ENCODE measurements at regions not wholly inside any gene's neighbourhood (a gene's known extent, or its start where the extent isn't known, plus 50 kb on each side); places are given as distances from the start of the nearest gene placed in this dataset.

GRCh38 chr12:19643635-19644034, 204.3 kb downstream of the AEBP2 start:
- Histone ChIP-seq H3K4me1 (no peaks in the 10 kb centered on the region), H3K27me3 (no peaks in the 10 kb centered on the region), H3K9me3 (replicated peaks) (no peaks in the 10 kb centered on the region), H3K36me3 (no peaks in the 10 kb centered on the region), H3K4me3 (no peak overlapping the region), H3K27ac (no peak overlapping the region)
- peak in 1 of 2 experiments; percentile 48 for DNase-seq

DNA sequence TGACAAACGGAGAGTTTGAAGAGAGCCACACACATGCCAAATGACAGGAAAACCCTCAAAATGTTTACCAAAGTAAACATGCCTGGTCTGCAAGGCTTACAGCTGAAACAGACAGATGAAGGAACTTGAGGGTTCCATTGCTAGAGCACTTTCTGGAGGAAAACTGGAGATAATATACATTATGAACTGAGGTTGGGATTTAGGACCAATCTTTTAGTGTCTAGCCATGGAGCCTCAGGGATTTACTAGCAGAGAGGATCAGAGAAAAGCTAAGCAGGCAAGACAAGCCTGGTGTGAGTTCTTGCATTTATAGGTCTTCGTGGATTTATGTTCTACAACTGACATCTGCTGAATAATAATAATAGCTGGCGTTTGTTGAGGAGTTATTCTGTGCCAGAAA, 205.3 kb downstream of the AEBP2 start:
- no peak overlapping the region for H3K4me3 ChIP-seq
- no peaks in the 10 kb centered on the region for H3K36me3 ChIP-seq
- no peak overlapping the region for H3K27ac ChIP-seq
- H3K27me3 ChIP-seq, result no peaks in the 10 kb centered on the region
- H3K4me1 ChIP-seq, result no peaks in the 10 kb centered on the region
- DNase-seq, result no peak
- H3K9me3 ChIP-seq (replicated peaks), result no peaks in the 10 kb centered on the region

GRCh38 chr12:19645823-19646222, 206.5 kb downstream of the AEBP2 start:
- H3K27me3 ChIP-seq, result no peaks in the 10 kb centered on the region
- H3K36me3 ChIP-seq, result no peaks in the 10 kb centered on the region
- no peaks in the 10 kb centered on the region for H3K9me3 ChIP-seq (replicated peaks)
- DNase-seq, result no peak
- no peaks in the 10 kb centered on the region for H3K4me1 ChIP-seq
- H3K4me3 ChIP-seq, result no peak overlapping the region
- no peak overlapping the region for H3K27ac ChIP-seq

GRCh38 chr12:19646599-19646998, 207.3 kb downstream of the AEBP2 start:
- no peaks in the 10 kb centered on the region for H3K36me3 ChIP-seq
- H3K4me1 ChIP-seq, result no peaks in the 10 kb centered on the region
- H3K9me3 ChIP-seq (replicated peaks), result no peaks in the 10 kb centered on the region
- DNase-seq, result no peak
- H3K27ac ChIP-seq, result no peak overlapping the region
- no peaks in the 10 kb centered on the region for H3K27me3 ChIP-seq
- no peak overlapping the region for H3K4me3 ChIP-seq

DNA sequence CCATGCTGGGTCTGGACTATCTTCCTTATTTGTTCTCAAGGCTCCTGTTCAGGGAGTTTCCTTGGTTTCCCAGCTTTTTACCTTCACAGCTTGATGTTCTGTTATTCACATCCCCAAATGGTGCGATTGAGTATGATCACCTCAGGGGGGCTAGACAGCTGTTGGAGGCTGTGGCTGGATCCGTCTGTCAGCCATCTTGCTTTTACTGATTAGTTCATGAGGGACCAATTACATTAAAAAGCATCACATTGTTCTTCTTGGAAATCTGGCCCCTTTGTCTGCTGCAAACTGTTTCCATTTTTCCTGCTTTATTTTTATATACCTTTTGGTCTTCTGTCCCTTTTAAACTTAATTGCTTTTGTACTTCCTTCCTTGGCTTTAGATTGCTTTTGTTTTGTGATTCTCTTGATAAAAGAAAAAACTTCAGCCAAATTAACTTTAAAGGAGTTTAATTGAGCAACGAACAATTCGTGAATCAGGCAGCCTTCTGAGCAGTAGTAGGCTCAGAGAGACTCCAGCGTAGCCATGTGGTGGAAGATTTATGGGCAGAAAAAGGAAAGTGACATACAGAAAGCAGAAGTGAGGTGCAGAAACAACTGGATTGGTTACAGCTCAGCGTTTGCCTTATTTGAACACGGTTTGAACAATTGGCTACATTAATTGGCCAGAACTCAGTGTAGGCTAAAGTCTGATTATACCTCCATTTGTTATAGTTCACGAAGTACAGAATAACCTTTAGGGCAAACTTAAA, 208.7 kb downstream of the AEBP2 start:
- Histone ChIP-seq H3K4me3 (no peak overlapping the region), H3K9me3 (replicated peaks) (no peaks in the 10 kb centered on the region), H3K4me1 (no peaks in the 10 kb centered on the region), H3K27me3 (no peaks in the 10 kb centered on the region), H3K27ac (no peak overlapping the region), H3K36me3 (no peaks in the 10 kb centered on the region)
- no peak for DNase-seq

GRCh38 chr12:19648591-19648990, 209.3 kb downstream of the AEBP2 start:
- no peak for DNase-seq
- Histone ChIP-seq H3K4me1 (no peaks in the 10 kb centered on the region), H3K27me3 (no peaks in the 10 kb centered on the region), H3K27ac (no peak overlapping the region), H3K36me3 (no peaks in the 10 kb centered on the region), H3K4me3 (no peak overlapping the region), H3K9me3 (replicated peaks) (no peaks in the 10 kb centered on the region)

- Histone ChIP-seq H3K9me3 (replicated peaks) (no peaks in the 10 kb centered on the region), H3K4me3 (no peak overlapping the region), H3K27me3 (no peaks in the 10 kb centered on the region), H3K36me3 (no peaks in the 10 kb centered on the region), H3K4me1 (no peaks in the 10 kb centered on the region), H3K27ac (no peak overlapping the region)
- no peak for DNase-seq
Observed at GRCh38 chr12:19652386-19652785, 213.1 kb downstream of the AEBP2 start.

- no peaks in the 10 kb centered on the region for H3K36me3 ChIP-seq
- no peaks in the 10 kb centered on the region for H3K4me1 ChIP-seq
- no peaks in the 10 kb centered on the region for H3K27me3 ChIP-seq
- H3K27ac ChIP-seq, result no peak overlapping the region
- no peak for DNase-seq
- no peaks in the 10 kb centered on the region for H3K9me3 ChIP-seq (replicated peaks)
- no peak overlapping the region for H3K4me3 ChIP-seq
Observed at GRCh38 chr12:19654650-19655376, 215.5 kb downstream of the AEBP2 start.

- Histone ChIP-seq H3K4me3 (no peak overlapping the region), H3K36me3 (no peaks in the 10 kb centered on the region), H3K27ac (no peak overlapping the region), H3K9me3 (replicated peaks) (no peaks in the 10 kb centered on the region), H3K27me3 (no peaks in the 10 kb centered on the region), H3K4me1 (no peaks in the 10 kb centered on the region)
- no peak for DNase-seq
Observed at GRCh38 chr12:19657118-19657731, 217.9 kb downstream of the AEBP2 start.

- H3K36me3 ChIP-seq, result no peaks in the 10 kb centered on the region
- no peak overlapping the region for H3K27ac ChIP-seq
- H3K4me3 ChIP-seq, result no peak overlapping the region
- H3K27me3 ChIP-seq, result no peaks in the 10 kb centered on the region
- no peaks in the 10 kb centered on the region for H3K9me3 ChIP-seq (replicated peaks)
- DNase-seq, result no peak
- H3K4me1 ChIP-seq, result no peaks in the 10 kb centered on the region
Observed at GRCh38 chr12:19657732-19658130, 218.4 kb downstream of the AEBP2 start.

GRCh38 chr12:19659086-19659485, 219.8 kb downstream of the AEBP2 start:
- no peaks in the 10 kb centered on the region for H3K36me3 ChIP-seq
- H3K9me3 ChIP-seq (replicated peaks), result no peaks in the 10 kb centered on the region
- no peaks in the 10 kb centered on the region for H3K4me1 ChIP-seq
- H3K27me3 ChIP-seq, result no peaks in the 10 kb centered on the region
- H3K4me3 ChIP-seq, result no peak overlapping the region
- DNase-seq, result no peak
- no peak overlapping the region for H3K27ac ChIP-seq

- H3K27me3 ChIP-seq, result no peaks in the 10 kb centered on the region
- DNase-seq, result no peak
Observed at GRCh38 chr12:19659501-19659900, 220.2 kb downstream of the AEBP2 start.

DNA sequence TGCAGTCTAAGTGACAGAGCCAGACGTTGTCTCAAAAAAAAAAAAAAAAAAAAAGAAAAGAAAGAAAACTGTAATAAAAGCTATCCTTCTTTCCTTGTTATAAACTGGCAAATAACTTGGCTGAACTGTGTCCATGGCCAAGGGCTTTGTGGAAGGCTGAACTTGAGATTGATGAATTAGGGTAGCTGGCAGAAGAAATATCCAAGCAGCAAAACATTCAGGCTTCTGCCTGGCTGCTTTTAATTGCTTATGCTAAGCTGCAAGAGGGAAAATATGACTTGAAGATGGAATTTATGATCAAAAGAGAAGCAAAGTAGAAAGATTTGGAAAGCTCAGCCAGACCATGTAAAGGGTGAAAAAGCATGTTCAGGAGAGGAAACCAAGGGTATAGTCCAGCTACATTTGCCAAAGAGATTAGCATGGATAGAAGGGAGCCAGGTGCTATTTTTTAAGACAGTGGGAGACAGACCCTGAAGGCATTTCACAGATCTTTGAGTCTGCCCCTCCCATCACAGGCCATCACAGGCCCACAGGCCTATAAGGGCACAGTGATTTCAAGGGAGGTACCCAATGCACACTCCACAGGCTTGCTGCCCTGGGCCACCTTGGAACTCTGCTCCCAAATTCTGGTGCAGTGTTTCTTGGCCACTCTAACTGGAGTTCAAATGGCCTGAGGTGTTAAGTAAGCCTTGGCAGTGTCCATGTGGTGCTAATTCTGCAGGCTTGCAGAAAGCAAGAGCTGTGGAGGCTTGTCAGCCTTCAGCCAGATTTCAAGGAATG, 226.0 kb downstream of the AEBP2 start:
- H3K36me3 ChIP-seq, result no peaks in the 10 kb centered on the region
- no peaks in the 10 kb centered on the region for H3K27me3 ChIP-seq
- no peak for DNase-seq
- H3K4me3 ChIP-seq, result no peak overlapping the region
- no peaks in the 10 kb centered on the region for H3K4me1 ChIP-seq
- H3K27ac ChIP-seq, result no peak overlapping the region
- no peaks in the 10 kb centered on the region for H3K9me3 ChIP-seq (replicated peaks)

More at GRCh38 chr12:19659501-19659900, 220.2 kb downstream of the AEBP2 start:
- no peak overlapping the region for H3K4me3 ChIP-seq
- no peaks in the 10 kb centered on the region for H3K36me3 ChIP-seq
- no peaks in the 10 kb centered on the region for H3K9me3 ChIP-seq (replicated peaks)
- H3K27ac ChIP-seq, result no peak overlapping the region
- H3K4me1 ChIP-seq, result no peaks in the 10 kb centered on the region

DNA sequence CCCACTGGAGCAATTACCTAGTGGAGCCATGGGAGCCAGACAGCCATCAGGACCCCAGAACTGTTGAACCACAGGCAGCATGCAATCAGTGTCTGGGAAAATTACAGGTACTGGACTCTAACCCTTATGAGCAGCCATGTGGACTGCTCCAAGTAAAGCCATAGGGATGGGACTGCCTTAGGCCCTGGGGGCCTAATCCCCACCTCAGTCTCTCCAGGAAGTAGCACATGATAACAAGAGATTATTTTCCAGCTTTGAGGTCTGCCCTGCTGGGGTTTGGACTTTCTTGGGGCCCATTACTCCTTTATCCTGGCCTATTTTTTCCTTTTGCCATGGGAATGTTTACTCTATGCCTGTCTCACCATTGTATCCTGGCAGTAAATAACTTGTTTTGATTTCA, 226.8 kb downstream of the AEBP2 start:
- Histone ChIP-seq H3K4me1 (no peaks in the 10 kb centered on the region), H3K27ac (no peak overlapping the region), H3K36me3 (no peaks in the 10 kb centered on the region), H3K4me3 (no peak overlapping the region), H3K9me3 (replicated peaks) (no peaks in the 10 kb centered on the region), H3K27me3 (no peaks in the 10 kb centered on the region)
- DNase-seq, result no peak

DNA sequence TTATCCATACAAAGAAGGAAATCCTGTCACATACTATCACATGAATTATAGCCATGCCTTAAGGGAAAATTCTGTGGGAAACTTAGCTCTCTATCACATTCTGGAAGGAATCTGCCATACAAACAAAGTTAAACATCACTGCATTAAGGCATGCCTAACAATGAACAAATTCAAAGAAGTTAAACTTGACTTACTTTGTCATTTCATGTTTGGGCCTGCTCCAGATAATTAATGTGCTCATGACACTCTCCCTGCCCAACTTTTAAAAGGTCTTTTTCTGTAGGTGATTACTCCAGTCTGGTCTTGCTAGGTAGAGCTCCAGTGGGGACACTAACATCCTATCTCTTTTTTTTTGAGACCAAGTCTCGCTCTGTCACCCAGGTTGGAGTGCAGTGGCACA, 230.5 kb downstream of the AEBP2 start:
- no peak for DNase-seq
- no peak overlapping the region for H3K27ac ChIP-seq
- H3K36me3 ChIP-seq, result no peaks in the 10 kb centered on the region
- no peaks in the 10 kb centered on the region for H3K9me3 ChIP-seq (replicated peaks)
- no peaks in the 10 kb centered on the region for H3K27me3 ChIP-seq
- H3K4me1 ChIP-seq, result no peaks in the 10 kb centered on the region
- no peak overlapping the region for H3K4me3 ChIP-seq
